ENCODE measurements at regions not wholly inside any gene's neighbourhood (a gene's known extent, or its start where the extent isn't known, plus 50 kb on each side); places are given as distances from the start of the nearest gene placed in this dataset.

- DNase-seq = no peak
Observed at GRCh38 chr13:65095161-65096082, 2134.7 kb downstream of the PCDH9 start.

- DNase-seq = no peak
Observed at GRCh38 chr13:65093357-65093756, 2136.8 kb downstream of the PCDH9 start.

GRCh38 chr13:65091031-65091430 is 2139.1 kb downstream of the PCDH9 start:
- no peak for DNase-seq

GRCh38 chr13:65090186-65090585 is 2139.9 kb downstream of the PCDH9 start:
- DNase-seq = no peak

GRCh38 chr13:65088906-65089305 is 2141.2 kb downstream of the PCDH9 start:
- no peak for DNase-seq

- no peak for DNase-seq
Observed at GRCh38 chr13:65085977-65086376, 2144.2 kb downstream of the PCDH9 start.

- DNase-seq = no peak
Observed at GRCh38 chr13:65074248-65074647, 2155.9 kb downstream of the PCDH9 start.

- DNase-seq = no peak
Observed at GRCh38 chr13:65064967-65065366, 2165.2 kb downstream of the PCDH9 start.

- no peak for DNase-seq
Observed at GRCh38 chr13:65063753-65064152, 2166.4 kb downstream of the PCDH9 start.

GRCh38 chr13:65057986-65058385 is 2172.2 kb downstream of the PCDH9 start:
- no peak for DNase-seq

GRCh38 chr13:65054277-65054676 is 2175.9 kb downstream of the PCDH9 start:
- no peak for DNase-seq

- no peak for DNase-seq
Observed at GRCh38 chr13:65036999-65037398, 2193.1 kb downstream of the PCDH9 start.

GRCh38 chr13:65035302-65035701 is 2194.8 kb downstream of the PCDH9 start:
- no peak for DNase-seq

GRCh38 chr13:65034266-65034665 is 2195.9 kb downstream of the PCDH9 start:
- DNase-seq = no peak

- no peak for DNase-seq
Observed at GRCh38 chr13:65032825-65033224, 2197.3 kb downstream of the PCDH9 start.

- DNase-seq = no peak
Observed at GRCh38 chr13:65028101-65028500, 2202.0 kb downstream of the PCDH9 start.

- no peak for DNase-seq
Observed at GRCh38 chr13:65026505-65026904, 2203.6 kb downstream of the PCDH9 start.

- no peak for DNase-seq
Observed at GRCh38 chr13:65011378-65011777, 2218.8 kb downstream of the PCDH9 start.

- DNase-seq = no peak
Observed at GRCh38 chr13:64997438-64997837, 2232.7 kb downstream of the PCDH9 start.

GRCh38 chr13:64993514-64994164 is 2236.5 kb downstream of the PCDH9 start:
- no peak for DNase-seq

- no peak for DNase-seq
Observed at GRCh38 chr13:64992314-64992713, 2237.8 kb downstream of the PCDH9 start.

GRCh38 chr13:64985075-64985474 is 2245.1 kb downstream of the PCDH9 start:
- DNase-seq = no peak

GRCh38 chr13:64962404-64962803 is 2267.7 kb downstream of the PCDH9 start:
- no peak for DNase-seq

GRCh38 chr13:64959276-64959675 is 2270.9 kb downstream of the PCDH9 start:
- no peak for DNase-seq
